Anterior cingulate cortex (tissue), 58 donors: ENCODE measurements at regions not wholly inside any gene's neighbourhood (a gene's known extent, or its start where the extent isn't known, plus 50 kb on each side); places are given as distances from the start of the nearest gene placed in this dataset.

Experiments used
- DNase-seq, 58 donors: peaks; one replicate each; lab custom pipeline; 2025; lab: John Stamatoyannopoulos, UW

DNA sequence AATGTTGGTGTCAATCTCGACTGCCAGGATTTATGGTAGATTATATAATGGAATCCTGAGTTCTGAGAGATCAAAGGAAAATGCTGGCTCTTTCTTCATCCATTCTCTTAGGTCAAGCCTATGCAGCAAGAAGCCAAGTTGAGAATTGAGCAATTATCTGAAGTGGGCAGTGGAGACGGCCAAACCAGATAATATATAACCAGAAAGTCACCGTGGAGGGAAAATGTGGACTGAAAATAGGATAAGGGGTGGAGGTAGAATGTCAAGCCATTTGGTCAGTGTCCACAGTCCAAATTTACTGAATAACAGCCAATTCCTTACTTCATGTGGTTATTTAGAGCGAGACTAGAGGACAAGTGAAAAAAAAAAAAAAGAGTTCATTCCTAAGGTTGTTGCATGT, 107.8 kb upstream of the ESR1 start:
- no peak for DNase-seq

- DNase-seq, result no peak
Observed at GRCh38 chr6:151701911-151702562, 105.4 kb upstream of the ESR1 start.

DNA sequence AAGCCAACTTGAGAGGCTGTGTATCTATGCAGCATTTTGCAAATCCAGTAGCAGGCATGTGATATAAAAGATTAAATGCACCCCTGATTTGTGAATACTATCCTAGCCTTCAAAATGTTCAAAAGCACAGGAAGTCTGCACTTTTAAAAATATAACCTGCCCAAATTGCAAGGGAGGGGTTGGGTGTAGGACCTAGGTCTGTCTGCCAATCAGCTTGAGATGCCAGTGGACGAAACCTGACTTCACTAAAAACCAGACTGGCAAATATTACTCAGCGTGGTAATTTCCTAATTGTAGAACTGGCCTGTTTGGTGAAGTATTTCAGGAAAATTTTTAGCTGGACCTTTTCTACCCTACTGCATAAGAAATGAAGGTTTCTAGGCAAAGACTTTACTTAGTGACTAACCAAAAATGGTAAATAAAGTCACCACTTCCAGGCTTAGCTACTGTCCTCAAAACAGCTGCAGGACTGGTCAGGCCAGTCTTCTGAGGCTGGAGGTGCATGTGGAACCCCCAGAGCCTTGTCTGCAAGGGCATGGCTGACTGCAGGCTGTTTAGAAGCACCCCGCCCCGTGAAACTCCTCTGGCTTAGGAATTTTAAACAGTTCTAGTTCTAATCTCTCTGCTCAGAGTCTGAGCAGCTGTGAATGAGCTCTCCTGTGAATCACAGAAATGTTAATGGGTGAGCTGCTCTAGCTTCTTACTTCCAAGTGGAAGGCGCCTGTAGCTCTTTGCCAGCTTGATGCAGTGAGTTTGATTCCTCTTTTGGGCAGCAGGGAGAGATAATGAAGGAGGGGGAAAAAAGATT, 104.4 kb upstream of the ESR1 start:
- peak in 1 of 58 donors; percentile 6 for DNase-seq

- DNase-seq, result no peak
Observed at GRCh38 chr6:151704383-151704782, 103.1 kb upstream of the ESR1 start.

- no peak for DNase-seq
Observed at GRCh38 chr6:151705993-151706733, 101.3 kb upstream of the ESR1 start.

DNA sequence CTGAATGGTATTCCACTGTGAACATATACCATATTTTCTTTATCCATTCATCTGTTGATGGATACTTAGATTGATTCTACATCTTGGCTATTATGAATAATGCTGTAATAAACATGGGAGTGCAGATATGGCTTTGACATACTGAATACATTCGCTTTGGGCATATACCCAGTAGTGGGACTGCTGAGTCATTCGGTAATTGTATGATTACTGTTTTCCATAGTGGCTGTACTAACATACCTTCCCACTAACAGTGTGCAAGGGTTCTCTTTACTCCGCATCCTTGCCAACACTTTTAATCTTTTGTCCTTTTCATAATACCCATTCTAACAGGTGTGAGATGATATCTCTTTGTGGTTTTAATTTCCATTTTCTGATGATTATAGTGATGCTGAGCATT, 98.2 kb upstream of the ESR1 start:
- DNase-seq, result no peak

GRCh38 chr6:151716526-151716932, 91.0 kb upstream of the ESR1 start:
- DNase-seq, result no peak

- no peak for DNase-seq
Observed at GRCh38 chr6:151719070-151719469, 88.4 kb upstream of the ESR1 start.

GRCh38 chr6:151721146-151721545, 86.3 kb upstream of the ESR1 start:
- DNase-seq, result no peak

DNA sequence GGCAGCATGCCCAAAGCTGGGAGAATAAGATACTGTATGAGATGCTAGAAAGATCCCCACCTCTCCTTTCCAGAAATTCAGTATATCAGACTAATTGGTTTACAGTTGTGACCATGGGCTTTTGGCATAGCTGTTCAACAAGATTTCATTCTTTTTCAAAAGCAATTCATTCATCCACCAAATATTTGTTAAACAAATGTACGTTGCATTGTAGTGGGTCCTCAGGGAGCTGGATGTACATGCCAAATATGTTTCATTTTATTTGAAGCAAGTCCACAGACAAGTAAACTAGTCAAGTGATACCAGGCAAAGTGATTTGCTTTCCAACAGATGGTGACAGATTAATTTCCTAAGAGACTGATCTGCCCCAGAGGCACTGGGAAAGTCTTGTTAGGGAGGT, 85.8 kb upstream of the ESR1 start:
- DNase-seq, result no peak

GRCh38 chr6:151722342-151722741, 85.1 kb upstream of the ESR1 start:
- no peak for DNase-seq

GRCh38 chr6:151723152-151723551, 84.3 kb upstream of the ESR1 start:
- DNase-seq, result no peak

DNA sequence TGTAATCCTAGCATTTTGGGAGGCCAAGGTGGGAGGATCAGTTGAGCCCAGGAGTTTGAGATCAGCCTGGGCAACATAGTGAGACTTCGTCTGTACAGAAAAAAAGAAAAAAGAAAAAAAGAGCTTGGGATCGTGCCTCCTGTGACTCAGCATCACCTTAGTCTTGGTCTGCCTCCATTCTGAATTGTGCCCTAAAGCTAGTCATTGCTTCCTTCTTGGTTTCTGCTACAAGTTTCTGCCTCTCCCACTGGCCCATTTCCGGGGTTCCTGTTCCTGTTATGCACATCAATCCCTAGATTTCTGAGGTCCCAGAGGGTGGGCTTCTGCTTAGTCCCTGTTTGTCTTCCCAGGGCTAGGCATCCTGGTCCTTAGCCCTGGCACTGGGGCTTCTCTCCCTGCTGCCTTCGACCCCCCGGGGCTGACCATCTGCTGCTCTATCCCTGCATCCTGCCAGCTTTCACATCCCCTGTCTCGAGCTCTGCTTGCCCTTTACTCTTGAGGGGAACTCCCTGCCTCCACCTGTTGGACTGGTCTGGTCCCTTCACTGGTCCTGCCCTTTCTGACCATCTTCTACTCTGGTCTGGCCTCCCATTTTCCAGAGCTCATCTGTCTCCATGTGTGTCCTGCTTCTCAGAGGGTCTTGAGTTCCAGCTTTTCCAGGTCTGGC, 77.5 kb upstream of the ESR1 start:
- DNase-seq, result no peak

GRCh38 chr6:151730496-151730870, 77.0 kb upstream of the ESR1 start:
- DNase-seq, result no peak

- DNase-seq, result no peak
Observed at GRCh38 chr6:151731313-151731712, 76.2 kb upstream of the ESR1 start.

GRCh38 chr6:151733680-151734320, 73.7 kb upstream of the ESR1 start:
- no peak for DNase-seq

- DNase-seq, result no peak
Observed at GRCh38 chr6:151738267-151738666, 69.2 kb upstream of the ESR1 start.

GRCh38 chr6:151738960-151739359, 68.5 kb upstream of the ESR1 start:
- DNase-seq, result no peak

- no peak for DNase-seq
Observed at GRCh38 chr6:151740820-151741219, 66.7 kb upstream of the ESR1 start.

GRCh38 chr6:151747896-151748295, 59.6 kb upstream of the ESR1 start:
- no peak for DNase-seq

DNA sequence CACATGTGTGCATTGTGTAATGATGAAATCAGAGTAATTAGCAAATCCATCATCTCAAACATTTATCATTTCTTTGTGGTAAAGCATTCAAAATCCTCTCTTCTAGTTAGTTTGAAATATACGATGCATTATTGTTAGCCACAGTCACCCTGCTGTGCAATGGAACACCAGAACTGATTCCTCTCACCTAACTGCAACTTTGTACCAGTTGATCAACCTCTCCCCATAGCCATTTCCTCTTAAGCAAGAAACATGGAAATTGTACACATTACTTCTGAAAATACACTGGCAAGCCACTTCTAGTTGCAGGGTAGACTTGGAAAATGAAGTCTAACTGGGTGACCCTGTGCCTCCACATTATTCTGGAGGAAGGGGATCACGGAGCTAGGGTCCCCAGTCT, 58.1 kb upstream of the ESR1 start:
- DNase-seq, result no peak
